DND-41 (cell line): ENCODE measurements at regions not wholly inside any gene's neighbourhood (a gene's known extent, or its start where the extent isn't known, plus 50 kb on each side); places are given as distances from the start of the nearest gene placed in this dataset.

Source experiments
- ATAC-seq: fragments of 200-7000 bp; cut with Tn5 transposase; 3 replicates; pipeline ENCODE4 v1.9.1; 2021; ENCODE audit warnings: low read depth; ENCODE audit not compliant: insufficient read depth
- DNase-seq: peaks from one replicate; pipeline ENCODE4 v3.0.0-alpha.2; 2020
- H2AFZ ChIP-seq: 2 replicates; pipeline ENCODE4 v1.6.0; 2012; ENCODE audit warnings: low read depth, low read length
- H3K27ac ChIP-seq: 2 replicates; pipeline ENCODE4 v1.5.1; 2012; ENCODE audit warnings: low read length, inconsistent platforms
- H3K27me3 ChIP-seq: fragments of 200-600 bp; sonication (generic); 2 replicates; pipeline ENCODE4 v1.6.0; 2012; ENCODE audit warnings: low read length, mild to moderate bottlenecking, inconsistent platforms; ENCODE audit not compliant: insufficient read depth, poor library complexity
- H3K36me3 ChIP-seq: 2 replicates; pipeline ENCODE4 v1.5.1; 2012; ENCODE audit warnings: low read length, inconsistent platforms; ENCODE audit not compliant: insufficient read depth
- H3K4me1 ChIP-seq: 2 replicates; pipeline ENCODE4 v1.5.1; 2012; ENCODE audit warnings: mild to moderate bottlenecking, low read length; ENCODE audit not compliant: insufficient read depth
- H3K4me2 ChIP-seq: 2 replicates; pipeline ENCODE4 v1.6.0; 2012; ENCODE audit warnings: mild to moderate bottlenecking, moderate library complexity, low read length, inconsistent platforms; ENCODE audit not compliant: insufficient read depth
- H3K4me3 ChIP-seq, 2 experiments: fragments of 200-600 bp in 1 of 2; shearing (Covaris generic) in 1 of 2; 2 replicates each; pipeline ENCODE4 v1.5.1; 2012 to 2016; ENCODE audit warnings: inconsistent platforms in 2 of 2, low read length in 2 of 2, mild to moderate bottlenecking in 2 of 2, low read depth in 1 of 2, moderate library complexity in 1 of 2
- H3K79me2 ChIP-seq: 2 replicates; pipeline ENCODE4 v1.6.0; 2012; ENCODE audit warnings: low read length, inconsistent platforms; ENCODE audit not compliant: insufficient read depth
- H3K9ac ChIP-seq: 2 replicates; pipeline ENCODE4 v1.6.0; 2012; ENCODE audit warnings: low read depth, mild to moderate bottlenecking, inconsistent platforms, low read length, moderate library complexity
- H3K9me3 ChIP-seq: 2 replicates; pipeline ENCODE4 v1.5.1; 2012; ENCODE audit warnings: low read length, moderate library complexity, mild to moderate bottlenecking, inconsistent platforms; ENCODE audit not compliant: insufficient read depth, severe bottlenecking
- H4K20me1 ChIP-seq: 2 replicates; pipeline ENCODE4 v1.6.0; 2012; ENCODE audit warnings: low read length; ENCODE audit not compliant: insufficient read depth
- CTCF ChIP-seq: IDR thresholded peaks from 2 replicates; pipeline ENCODE4 v1.5.1; 2012; ENCODE audit warnings: borderline replicate concordance, low read length, moderate library complexity, mild to moderate bottlenecking; ENCODE audit not compliant: poor library complexity, severe bottlenecking; ENCODE audit errors: extremely low read depth
- EZH2 ChIP-seq: IDR thresholded peaks from 3 replicates; pipeline ENCODE4 v1.6.1; 2012; ENCODE audit warnings: borderline replicate concordance, low read depth, mild to moderate bottlenecking, moderate library complexity, low read length, inconsistent platforms; ENCODE audit not compliant: severe bottlenecking

- no peak overlapping the region for H3K4me2 ChIP-seq
- no peak for DNase-seq
- H3K4me1 ChIP-seq = no peaks in the 10 kb centered on the region
- H4K20me1 ChIP-seq = no peaks in the 10 kb centered on the region
- no peak overlapping the region for H3K27ac ChIP-seq
- H3K9me3 ChIP-seq = no peaks in the 10 kb centered on the region
- H3K36me3 ChIP-seq = no peaks in the 10 kb centered on the region
- H3K79me2 ChIP-seq = no peaks in the 10 kb centered on the region
- no peak overlapping the region for H2AFZ ChIP-seq
- H3K9ac ChIP-seq = no peak overlapping the region
- no peak for TF ChIP-seq EZH2
- no peak for TF ChIP-seq CTCF
- no peak for ATAC-seq
- H3K27me3 ChIP-seq = no peaks in the 10 kb centered on the region
- no peak overlapping the region for H3K4me3 ChIP-seq
Observed at GRCh38 chr2:188130317-188130716, 161.4 kb upstream of the GULP1 start.

GRCh38 chr2:188131281-188131680 is 160.4 kb upstream of the GULP1 start:
- H3K27ac ChIP-seq = no peak overlapping the region
- DNase-seq (no peak), ATAC-seq (no peak)
- H3K9ac ChIP-seq = no peak overlapping the region
- no peaks in the 10 kb centered on the region for H3K27me3 ChIP-seq
- no peak overlapping the region for H2AFZ ChIP-seq
- H3K9me3 ChIP-seq = no peaks in the 10 kb centered on the region
- no peaks in the 10 kb centered on the region for H3K79me2 ChIP-seq
- H4K20me1 ChIP-seq = no peaks in the 10 kb centered on the region
- no peaks in the 10 kb centered on the region for H3K4me1 ChIP-seq
- no peaks in the 10 kb centered on the region for H3K36me3 ChIP-seq
- H3K4me2 ChIP-seq = no peak overlapping the region
- H3K4me3 ChIP-seq = no peak overlapping the region
- TF ChIP-seq CTCF (no peak), EZH2 (no peak)

- Histone ChIP-seq H3K27me3 (no peaks in the 10 kb centered on the region), H3K79me2 (no peaks in the 10 kb centered on the region), H3K4me1 (no peaks in the 10 kb centered on the region), H3K27ac (no peak overlapping the region), H4K20me1 (no peaks in the 10 kb centered on the region), H3K9me3 (no peaks in the 10 kb centered on the region), H3K4me2 (no peak overlapping the region), H2AFZ (no peak overlapping the region), H3K9ac (no peak overlapping the region), H3K4me3 (no peak overlapping the region), H3K36me3 (no peaks in the 10 kb centered on the region)
- TF ChIP-seq EZH2 = no peak
- no peak for TF ChIP-seq CTCF
- ATAC-seq (no peak), DNase-seq (no peak)
Observed at GRCh38 chr2:188132385-188132784, 159.3 kb upstream of the GULP1 start.

- TF ChIP-seq EZH2 (no peak), CTCF (no peak)
- DNase-seq = no peak
- ATAC-seq = no peak
- H3K36me3 ChIP-seq = no peaks in the 10 kb centered on the region
- H3K27me3 ChIP-seq = no peaks in the 10 kb centered on the region
- H3K4me2 ChIP-seq = no peak overlapping the region
- no peak overlapping the region for H3K9ac ChIP-seq
- no peaks in the 10 kb centered on the region for H3K9me3 ChIP-seq
- no peaks in the 10 kb centered on the region for H4K20me1 ChIP-seq
- no peaks in the 10 kb centered on the region for H3K79me2 ChIP-seq
- no peak overlapping the region for H3K27ac ChIP-seq
- H3K4me3 ChIP-seq = no peak overlapping the region
- H2AFZ ChIP-seq = no peak overlapping the region
- H3K4me1 ChIP-seq = no peaks in the 10 kb centered on the region
Observed at GRCh38 chr2:188134241-188134640, 157.4 kb upstream of the GULP1 start.
